ENCODE measurements at regions not wholly inside any gene's neighbourhood (a gene's known extent, or its start where the extent isn't known, plus 50 kb on each side); places are given as distances from the start of the nearest gene placed in this dataset.

DNA sequence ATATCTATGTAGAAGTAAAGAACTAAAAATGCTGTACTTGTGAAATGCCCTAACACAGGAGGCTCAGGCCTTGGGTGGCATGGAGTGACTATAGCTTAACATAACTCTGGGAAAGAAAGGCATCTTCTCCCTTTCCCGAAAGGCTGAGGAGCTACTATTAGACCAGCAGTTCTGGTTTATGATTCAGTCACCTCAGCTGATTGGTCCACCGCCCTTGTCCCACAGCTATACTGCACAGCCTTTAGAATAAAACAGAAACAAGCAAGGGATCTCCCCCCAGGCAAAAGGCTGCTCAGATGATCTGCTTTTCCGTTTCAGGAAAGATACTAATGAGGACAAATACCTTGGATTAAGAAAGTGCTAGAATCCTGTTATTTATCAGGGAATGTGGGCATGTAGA lies 171.3 kb downstream of the SNCA start:
- DNase-seq (ENCODE audit: low read depth), result peak; percentile 48
- H3K36me3 ChIP-seq (ENCODE audit: control insufficient read depth, insufficient read depth, low read length), result no peaks in the 10 kb centered on the region
- FAIRE-seq, result no peak
- H3K27me3 ChIP-seq (ENCODE audit: control insufficient read depth, insufficient read depth, low read length), result no peaks in the 10 kb centered on the region
- TF ChIP-seq, protein P1, sequence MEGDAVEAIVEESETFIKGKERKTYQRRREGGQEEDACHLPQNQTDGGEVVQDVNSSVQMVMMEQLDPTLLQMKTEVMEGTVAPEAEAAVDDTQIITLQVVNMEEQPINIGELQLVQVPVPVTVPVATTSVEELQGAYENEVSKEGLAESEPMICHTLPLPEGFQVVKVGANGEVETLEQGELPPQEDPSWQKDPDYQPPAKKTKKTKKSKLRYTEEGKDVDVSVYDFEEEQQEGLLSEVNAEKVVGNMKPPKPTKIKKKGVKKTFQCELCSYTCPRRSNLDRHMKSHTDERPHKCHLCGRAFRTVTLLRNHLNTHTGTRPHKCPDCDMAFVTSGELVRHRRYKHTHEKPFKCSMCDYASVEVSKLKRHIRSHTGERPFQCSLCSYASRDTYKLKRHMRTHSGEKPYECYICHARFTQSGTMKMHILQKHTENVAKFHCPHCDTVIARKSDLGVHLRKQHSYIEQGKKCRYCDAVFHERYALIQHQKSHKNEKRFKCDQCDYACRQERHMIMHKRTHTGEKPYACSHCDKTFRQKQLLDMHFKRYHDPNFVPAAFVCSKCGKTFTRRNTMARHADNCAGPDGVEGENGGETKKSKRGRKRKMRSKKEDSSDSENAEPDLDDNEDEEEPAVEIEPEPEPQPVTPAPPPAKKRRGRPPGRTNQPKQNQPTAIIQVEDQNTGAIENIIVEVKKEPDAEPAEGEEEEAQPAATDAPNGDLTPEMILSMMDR (IDR thresholded peaks at IDR 0.05; ENCODE audit: insufficient read depth, low read length, severe bottlenecking), result no peak
- H3K4me3 ChIP-seq (ENCODE audit: low read depth, low read length), result no peak overlapping the region

DNA sequence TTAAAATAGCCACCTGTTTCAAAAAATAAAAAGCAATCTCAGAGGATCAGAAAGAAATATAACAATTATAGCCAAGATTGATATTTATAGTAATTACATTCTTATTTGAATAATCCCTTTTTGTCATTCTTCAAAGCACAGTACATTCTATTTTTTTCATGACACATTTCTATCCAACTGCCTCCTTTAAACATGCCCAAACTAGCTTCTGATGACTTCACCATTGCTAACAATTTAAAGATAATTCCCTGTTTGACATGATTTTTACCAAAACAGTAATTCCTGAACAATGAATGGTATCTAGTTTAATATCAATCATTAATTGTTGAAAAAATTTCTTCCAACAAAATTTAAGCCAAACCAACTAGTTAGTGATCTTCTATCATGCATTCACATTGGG lies 172.4 kb downstream of the SNCA start:
- peak; percentile 83 for DNase-seq (ENCODE audit: low read depth)
- Histone ChIP-seq H3K36me3 (ENCODE audit: control insufficient read depth, insufficient read depth, low read length) (no peaks in the 10 kb centered on the region), H3K27me3 (ENCODE audit: control insufficient read depth, insufficient read depth, low read length) (no peaks in the 10 kb centered on the region), H3K4me3 (ENCODE audit: low read depth, low read length) (no peak overlapping the region)
- no peak for FAIRE-seq
- TF ChIP-seq, protein P1 (IDR thresholded peaks at IDR 0.05; ENCODE audit: insufficient read depth, low read length, severe bottlenecking), result no peak

DNA sequence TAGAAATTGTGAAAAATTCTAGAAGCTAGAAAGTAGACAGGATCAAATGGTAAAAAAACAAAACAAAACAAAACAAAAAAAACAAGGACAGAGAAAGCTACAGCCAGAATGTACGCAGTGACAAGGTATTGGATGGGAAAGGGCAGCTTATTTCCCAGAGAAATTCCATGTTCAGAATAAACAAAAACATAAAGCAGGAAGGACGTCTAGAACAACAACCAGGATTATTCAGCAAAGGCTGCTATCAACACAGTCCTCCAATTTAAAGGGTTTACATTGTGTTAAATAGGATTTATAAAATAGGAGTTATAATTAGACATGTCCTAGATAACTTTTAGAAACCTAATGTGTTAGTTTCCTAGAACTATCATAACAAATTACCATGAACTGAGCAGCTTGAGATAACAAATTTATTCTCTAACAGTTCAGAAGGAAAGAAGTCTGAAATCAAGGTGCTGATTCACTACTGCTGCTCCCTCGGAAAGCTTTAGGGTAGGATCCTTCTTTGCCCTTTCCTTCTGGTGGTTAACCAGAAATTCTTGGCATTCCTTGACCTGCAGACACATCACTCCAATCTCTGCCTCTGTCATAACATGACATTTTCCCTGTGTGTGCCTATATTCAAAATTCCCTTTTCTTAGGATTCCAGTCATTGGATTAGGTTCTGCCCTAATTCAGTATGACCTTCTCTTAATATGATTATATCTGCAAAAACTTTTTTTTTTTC lies 175.6 kb downstream of the SNCA start:
- no peak for FAIRE-seq
- TF ChIP-seq, protein P1 (IDR thresholded peaks at IDR 0.05; ENCODE audit: insufficient read depth, low read length, severe bottlenecking), result no peak
- Histone ChIP-seq H3K4me3 (ENCODE audit: low read depth, low read length) (no peak overlapping the region), H3K36me3 (ENCODE audit: control insufficient read depth, insufficient read depth, low read length) (no peaks in the 10 kb centered on the region), H3K27me3 (ENCODE audit: control insufficient read depth, insufficient read depth, low read length) (no peaks in the 10 kb centered on the region)
- DNase-seq (ENCODE audit: low read depth), result peak; percentile 91

DNA sequence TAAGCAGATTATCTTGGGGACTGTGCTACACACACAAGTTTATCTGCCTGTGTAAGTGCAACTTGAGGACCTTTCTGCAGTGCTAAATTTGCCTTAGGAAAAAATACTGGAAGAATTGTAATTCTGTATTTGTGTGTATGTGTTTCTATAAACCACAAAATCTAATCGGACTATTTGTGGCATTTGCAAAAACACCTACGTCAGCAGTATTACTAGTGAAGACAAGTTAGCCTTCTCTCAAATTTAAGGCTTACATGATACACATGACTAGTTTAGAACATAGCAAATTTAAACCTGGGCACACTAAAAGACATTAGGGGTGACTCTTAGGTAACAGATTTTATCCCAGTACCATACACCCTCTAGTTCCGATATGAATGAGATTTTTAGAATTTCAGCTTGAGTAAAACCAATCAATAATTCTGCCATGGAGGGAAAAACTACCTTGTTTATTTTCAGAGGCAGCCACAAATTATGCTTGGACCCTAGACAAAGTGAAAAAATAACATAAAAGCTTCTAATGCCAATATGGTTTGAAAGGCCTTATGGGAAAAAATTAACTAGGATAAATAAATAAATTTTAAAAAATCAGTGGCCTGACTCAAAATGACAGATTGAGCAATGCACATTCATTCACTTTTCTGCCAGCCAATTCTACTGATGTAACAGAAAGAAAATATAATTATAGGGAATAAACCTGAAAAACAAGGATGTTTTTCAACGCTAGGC lies 176.4 kb downstream of the SNCA start:
- Histone ChIP-seq H3K36me3 (ENCODE audit: control insufficient read depth, insufficient read depth, low read length) (no peaks in the 10 kb centered on the region), H3K27me3 (ENCODE audit: control insufficient read depth, insufficient read depth, low read length) (no peaks in the 10 kb centered on the region), H3K4me3 (ENCODE audit: low read depth, low read length) (no peak overlapping the region)
- FAIRE-seq (no peak), DNase-seq (ENCODE audit: low read depth) (no peak)
- TF ChIP-seq, protein P1 (IDR thresholded peaks at IDR 0.05; ENCODE audit: insufficient read depth, low read length, severe bottlenecking), result no peak

DNA sequence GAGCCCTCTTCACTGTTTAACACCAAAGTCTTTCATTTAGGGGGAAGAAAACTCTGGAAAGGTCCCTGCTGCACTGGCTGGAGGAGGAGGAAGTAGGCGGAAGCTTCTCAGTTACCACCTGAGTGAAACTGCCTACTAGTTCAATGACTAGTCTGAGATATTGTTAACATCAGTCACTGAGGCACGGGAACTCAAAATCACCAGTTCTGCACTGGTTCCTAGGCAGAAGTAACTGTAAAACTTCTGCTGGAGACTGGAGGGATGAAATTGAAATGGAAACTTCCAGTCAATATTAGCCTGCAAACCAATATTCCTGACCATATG lies 178.3 kb downstream of the SNCA start:
- no peak for DNase-seq (ENCODE audit: low read depth)
- FAIRE-seq, result no peak
- H3K27me3 ChIP-seq (ENCODE audit: control insufficient read depth, insufficient read depth, low read length), result no peaks in the 10 kb centered on the region
- no peak overlapping the region for H3K4me3 ChIP-seq (ENCODE audit: low read depth, low read length)
- TF ChIP-seq, protein P1 (IDR thresholded peaks at IDR 0.05; ENCODE audit: insufficient read depth, low read length, severe bottlenecking), result no peak
- no peaks in the 10 kb centered on the region for H3K36me3 ChIP-seq (ENCODE audit: control insufficient read depth, insufficient read depth, low read length)

Data from bronchial epithelial cell (primary cell).